HL-60/S4 (cell line): ENCODE measurements at regions not wholly inside any gene's neighbourhood (a gene's known extent, or its start where the extent isn't known, plus 50 kb on each side); places are given as distances from the start of the nearest gene placed in this dataset.

Experiments
- in situ Hi-C: fragments of 300-500 bp; cut with MboI; formaldehyde crosslinking; loops from 2 replicates; pipeline ENCODE4 v1.14.3; 2022; ENCODE audit warnings: low sequenced_read_pairs

- in situ Hi-C loops, result loop anchor here (25.0 kb wide), 1 partner anchor 1026 kb away; the partner anchor contains the start of gene ID2
Observed at GRCh38 chr2:7661502-7661901, 744.3 kb downstream of the RNF144A start.

DNA sequence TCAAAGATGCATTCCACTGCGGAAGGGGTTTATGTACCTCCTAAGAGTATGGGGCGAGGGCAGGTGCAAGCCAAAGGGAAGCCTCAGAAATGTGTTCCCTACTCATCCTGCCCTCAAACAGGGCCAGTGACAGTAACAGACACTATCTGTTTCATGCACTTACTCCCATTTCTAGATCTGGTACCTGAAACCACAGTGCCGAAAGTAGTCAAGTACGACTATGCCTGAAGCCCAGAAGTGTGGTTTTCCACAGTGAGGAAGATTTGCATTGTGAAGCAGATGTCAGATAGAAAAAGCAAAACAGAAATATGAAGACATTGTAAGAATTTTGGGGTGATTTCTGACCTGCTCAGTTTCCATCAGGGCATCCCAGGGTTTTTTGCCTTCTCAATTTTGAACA, 748.7 kb downstream of the RNF144A start:
- in situ Hi-C loops, result loop anchor here (25.0 kb wide), 1 partner anchor 1021 kb away; the partner anchor contains the start of gene ID2

DNA sequence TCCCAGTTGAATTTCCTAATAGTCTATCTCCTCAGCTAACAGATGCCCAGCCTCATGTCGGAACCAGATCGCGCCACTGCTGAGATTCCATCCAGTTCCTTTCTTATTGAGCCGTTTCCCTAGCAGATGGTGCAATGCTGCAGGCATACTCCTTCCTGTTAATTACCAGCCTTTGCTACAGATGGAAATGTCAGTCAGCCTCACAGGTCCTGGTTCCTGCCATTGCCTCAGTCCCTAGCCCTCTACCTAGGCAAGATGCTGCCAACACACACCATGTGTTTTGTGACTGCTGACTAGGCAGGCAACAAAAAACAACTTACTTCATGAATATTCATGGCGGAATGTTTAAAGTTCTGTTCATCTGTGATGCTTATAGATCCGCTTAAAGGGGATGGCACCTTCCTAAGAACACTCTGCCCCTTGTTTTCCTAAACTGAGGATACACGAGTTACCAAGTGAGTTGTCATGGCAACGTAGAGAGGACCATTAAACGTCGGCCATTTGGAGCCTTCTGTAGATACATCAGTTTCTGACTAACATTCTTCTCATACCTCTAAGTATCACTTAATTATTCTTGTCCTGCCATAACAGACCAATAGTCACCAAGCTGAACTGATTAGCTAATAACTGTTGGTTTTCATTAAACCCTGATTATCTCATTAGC, 749.5 kb downstream of the RNF144A start:
- in situ Hi-C loops, result loop anchor here (25.0 kb wide), 1 partner anchor 1021 kb away; the partner anchor contains the start of gene ID2

DNA sequence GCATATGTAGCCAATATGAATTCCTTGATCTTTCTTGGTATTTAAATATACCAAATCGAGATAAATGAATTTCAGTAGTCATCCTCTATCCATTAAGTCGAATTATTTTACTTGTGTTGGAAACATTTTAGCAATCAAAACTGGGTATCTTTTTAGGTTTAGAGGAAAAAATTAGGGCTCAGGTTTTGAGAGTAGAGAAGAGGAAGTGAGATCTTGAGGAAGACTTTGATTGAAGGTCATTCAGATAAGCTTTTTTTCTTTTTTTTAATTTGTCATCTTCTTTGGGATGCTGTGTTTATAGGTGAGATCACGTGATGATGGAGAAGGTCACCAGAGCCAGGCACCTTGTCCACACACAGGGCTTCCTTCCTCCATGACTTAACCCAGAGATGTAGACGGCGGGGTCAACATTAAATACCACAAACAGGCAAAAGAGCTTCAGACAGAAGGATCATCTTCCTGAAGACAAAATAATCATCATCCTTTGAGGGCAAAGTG, 750.1 kb downstream of the RNF144A start:
- in situ Hi-C loops, result loop anchor here (25.0 kb wide), 1 partner anchor 1020 kb away; the partner anchor contains the start of gene ID2

DNA sequence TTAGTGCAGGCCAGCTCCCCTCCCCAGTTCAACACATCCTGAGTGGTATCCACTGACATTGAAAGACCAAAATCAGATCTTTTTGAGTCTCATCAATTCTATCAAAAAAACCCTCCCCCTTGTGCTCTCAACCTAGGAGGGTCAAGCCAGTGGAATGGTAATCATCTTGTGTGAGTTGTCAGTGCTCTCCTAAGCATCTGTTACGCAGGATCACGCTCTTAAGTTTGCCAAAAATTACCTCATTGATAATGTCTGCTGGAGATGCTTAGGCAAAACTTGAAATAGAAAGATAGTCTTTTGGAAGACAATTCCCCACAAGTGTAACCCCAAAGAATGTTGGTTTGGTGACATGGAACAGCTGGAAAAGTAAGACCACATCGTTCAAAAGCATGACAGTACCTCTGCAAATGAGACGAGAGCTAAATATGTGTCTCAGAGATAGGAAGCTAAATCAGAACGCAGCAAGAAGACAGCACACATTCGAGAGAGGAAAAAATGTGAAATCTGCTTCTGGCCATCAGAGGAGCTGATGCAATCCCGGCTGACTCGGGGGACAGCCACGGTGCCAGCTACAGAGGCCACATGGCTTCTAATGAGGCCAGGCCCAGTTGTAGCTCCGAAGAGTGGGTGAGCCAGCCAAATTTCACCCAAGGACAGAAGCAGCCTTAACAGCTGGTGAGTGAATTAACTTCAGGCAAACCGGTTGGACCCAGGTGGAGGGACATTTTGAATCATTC, 753.9 kb downstream of the RNF144A start:
- in situ Hi-C loops, result loop anchor here (25.0 kb wide), 1 partner anchor 1016 kb away; the partner anchor contains the start of gene ID2

- in situ Hi-C loops, result loop anchor here (25.0 kb wide), 1 partner anchor 1015 kb away; the partner anchor contains the start of gene ID2
Observed at GRCh38 chr2:7672027-7672684, 754.9 kb downstream of the RNF144A start.

- in situ Hi-C loops, result loop anchor here (25.0 kb wide), 1 partner anchor 1015 kb away; the partner anchor contains the start of gene ID2
Observed at GRCh38 chr2:7672685-7673071, 755.5 kb downstream of the RNF144A start.

DNA sequence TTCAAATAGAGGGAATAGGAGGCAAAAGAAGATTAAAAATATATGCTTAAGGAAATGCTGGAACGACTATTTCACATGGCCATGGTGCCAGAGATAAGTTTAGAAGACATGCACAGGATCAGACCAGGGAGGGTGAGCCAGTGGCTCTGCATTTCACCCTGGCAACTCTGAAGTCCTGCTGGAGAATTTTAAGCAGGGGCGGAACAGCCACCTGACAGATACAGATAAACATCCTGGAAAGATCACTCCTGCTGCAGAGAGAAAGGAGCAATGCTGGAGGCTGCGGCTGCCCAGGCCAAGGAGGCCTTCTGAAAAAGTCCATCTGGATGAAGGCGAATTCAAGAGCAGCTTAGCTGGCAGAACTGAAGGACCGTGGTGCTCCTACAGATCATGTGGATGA, 755.9 kb downstream of the RNF144A start:
- in situ Hi-C loops, result loop anchor here (25.0 kb wide), 1 partner anchor 1014 kb away; the partner anchor contains the start of gene ID2

- in situ Hi-C loops, result loop anchor here (25.0 kb wide), 1 partner anchor 1013 kb away; the partner anchor contains the start of gene ID2
Observed at GRCh38 chr2:7673853-7674252, 756.6 kb downstream of the RNF144A start.

- in situ Hi-C loops, result loop anchor here (25.0 kb wide), 1 partner anchor 1013 kb away; the partner anchor contains the start of gene ID2
Observed at GRCh38 chr2:7674606-7675005, 757.4 kb downstream of the RNF144A start.

DNA sequence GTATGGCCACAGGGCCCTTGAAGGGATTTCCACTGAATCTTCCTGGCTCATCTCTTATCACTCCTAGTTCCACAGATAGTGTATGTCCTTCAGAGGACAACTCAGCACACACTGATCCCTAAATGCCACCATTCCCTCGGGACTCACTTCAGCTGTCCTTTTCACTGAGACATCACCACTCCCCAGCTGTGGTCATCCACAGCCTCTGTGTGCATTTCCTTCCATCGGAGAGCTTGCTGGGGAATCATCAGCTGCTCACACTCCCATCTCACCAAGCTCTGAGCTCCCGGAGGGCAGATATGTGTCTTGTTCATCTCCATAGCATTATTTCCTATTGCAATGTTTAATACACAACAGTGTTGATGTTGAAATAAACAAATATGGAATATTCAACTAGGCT, 759.5 kb downstream of the RNF144A start:
- in situ Hi-C loops, result no loop called here

- in situ Hi-C loops, result no loop called here
Observed at GRCh38 chr2:7681881-7682461, 764.8 kb downstream of the RNF144A start.

GRCh38 chr2:7683196-7683595, 766.0 kb downstream of the RNF144A start:
- in situ Hi-C loops, result no loop called here

- in situ Hi-C loops, result no loop called here
Observed at GRCh38 chr2:7683708-7684107, 766.5 kb downstream of the RNF144A start.

DNA sequence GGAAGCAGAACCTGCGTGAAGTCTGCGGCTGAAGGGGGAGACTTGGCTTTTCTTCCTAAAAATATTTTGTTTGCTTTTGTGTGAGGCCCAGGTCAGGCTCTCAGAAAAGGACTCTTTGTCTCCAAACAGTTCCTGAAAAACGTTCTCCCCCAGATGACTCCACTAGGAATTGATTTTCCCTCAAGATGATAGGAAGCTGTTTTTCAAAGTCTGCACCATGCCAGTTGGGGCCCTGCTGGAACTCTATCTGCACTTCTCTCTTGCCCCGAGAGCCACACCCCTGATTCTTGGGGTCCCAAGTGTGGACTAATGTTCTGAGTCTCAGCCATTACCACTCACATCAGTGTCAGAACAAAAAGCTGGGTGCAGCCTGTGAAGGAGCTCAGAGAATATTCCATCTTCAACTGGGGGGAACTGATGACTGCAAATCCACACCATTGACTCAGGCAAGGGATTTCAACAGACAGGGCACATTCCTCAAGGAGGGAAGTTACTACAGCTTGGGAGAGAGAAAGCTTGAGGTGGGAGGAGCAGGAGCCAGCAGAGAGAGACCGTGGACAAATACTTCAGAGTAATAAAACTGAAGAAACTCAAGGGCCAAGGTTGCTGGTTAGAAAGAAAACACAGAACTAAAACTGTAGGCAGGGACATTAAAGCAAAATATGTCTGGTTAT, 768.3 kb downstream of the RNF144A start:
- in situ Hi-C loops, result no loop called here

DNA sequence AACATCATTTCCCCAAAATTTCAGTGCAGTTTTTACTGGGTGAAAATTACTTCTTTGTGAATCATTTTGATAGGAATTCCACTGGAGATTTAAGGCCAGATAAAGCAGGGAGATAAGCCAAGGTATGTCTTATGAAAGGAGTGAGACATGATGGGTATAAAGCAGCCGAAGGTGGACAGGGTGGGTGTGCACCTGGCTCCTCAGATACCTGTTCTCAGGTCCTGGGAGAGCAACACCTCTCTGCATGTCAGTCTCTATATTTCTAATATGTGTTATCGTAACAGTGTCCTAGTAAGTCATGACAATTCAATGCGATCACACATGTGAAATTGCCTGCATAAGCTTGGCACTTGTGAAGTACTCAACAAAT, 768.8 kb downstream of the RNF144A start:
- in situ Hi-C loops, result no loop called here

DNA sequence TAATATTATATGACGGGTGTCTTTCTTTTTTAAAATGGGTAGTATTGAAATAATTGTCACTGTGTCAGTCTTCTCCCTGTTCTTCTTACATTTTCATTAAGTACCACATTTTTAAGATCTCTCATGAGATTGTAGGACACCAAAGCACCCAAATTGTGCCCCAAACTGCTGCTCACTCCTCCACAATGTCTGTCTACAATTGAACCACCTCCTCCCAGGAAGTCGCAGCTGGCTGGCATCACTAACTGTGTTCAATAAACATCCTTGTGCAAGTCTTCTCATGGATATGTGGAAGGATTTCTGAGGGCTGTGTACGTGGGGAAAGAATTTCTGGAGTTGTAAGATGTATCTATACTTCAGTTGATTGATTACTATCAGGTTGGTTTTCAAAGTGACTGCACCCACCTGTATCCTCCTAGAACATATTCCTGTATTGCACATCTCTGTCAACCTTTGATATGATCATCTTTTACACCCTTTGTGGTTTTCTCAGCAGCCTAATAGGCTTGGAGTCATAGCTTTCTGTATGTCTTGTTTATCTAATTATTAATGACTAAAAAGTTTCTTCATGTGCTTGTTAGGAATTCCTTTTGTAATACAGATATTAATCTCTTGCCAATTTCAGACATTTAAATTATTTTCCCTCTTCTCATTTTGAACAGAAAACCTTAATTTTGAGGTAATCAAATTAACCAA, 774.9 kb downstream of the RNF144A start:
- in situ Hi-C loops, result no loop called here

GRCh38 chr2:7692657-7693161, 775.5 kb downstream of the RNF144A start:
- in situ Hi-C loops, result no loop called here
